HEK293 (cell line): ENCODE measurements at regions not wholly inside any gene's neighbourhood (a gene's known extent, or its start where the extent isn't known, plus 50 kb on each side); places are given as distances from the start of the nearest gene placed in this dataset.

Source experiments
- CTCF ChIA-PET: fragments of 350-600 bp; formaldehyde crosslinking; extraction: SDS; loops from one replicate; lab custom pipeline; 2021; ENCODE audit warnings: antibody characterized with exemption; lab: Yijun Ruan, JAX
- POLR2A ChIA-PET: fragments of 300-600 bp; formaldehyde crosslinking; extraction: SDS; loops from one replicate; lab custom pipeline; 2020; ENCODE audit warnings: antibody characterized with exemption, inconsistent platforms; lab: Yijun Ruan, JAX
- H3K27ac ChIP-seq: fragments of 200-500 bp; sonication (Bioruptor generic); 2 replicates; pipeline ENCODE4 v1.5.1; 2014; ENCODE audit warnings: low read depth, low read length, control low read depth, inconsistent platforms; ENCODE audit errors: extremely low read depth
- H3K36me3 ChIP-seq, 2 experiments: fragments of 200-500 bp in 1 of 2; sonication (Bioruptor generic) in 1 of 2; 1 replicate in 1 of 2; 2 replicates in 1 of 2; pipeline ENCODE4 v1.5.1; 2014 to 2017; ENCODE audit warnings: inconsistent platforms in 2 of 2, low read length in 2 of 2; ENCODE audit not compliant: control insufficient read depth in 2 of 2, insufficient read depth in 1 of 2
- H3K4me1 ChIP-seq: fragments of 200-500 bp; sonication (Bioruptor generic); 2 replicates; pipeline ENCODE4 v1.5.1; 2014; ENCODE audit warnings: mild to moderate bottlenecking, low read length, inconsistent platforms; ENCODE audit not compliant: control insufficient read depth, insufficient read depth
- H3K4me3 ChIP-seq: 2 replicates; pipeline ENCODE4 v1.5.1; 2011; ENCODE audit warnings: low read depth, mild to moderate bottlenecking, control low read depth, low read length, moderate library complexity
- H3K9me3 ChIP-seq: fragments of 200-500 bp; sonication (Bioruptor generic); 2 replicates; pipeline ENCODE4 v1.5.1; 2014; ENCODE audit warnings: low read depth, low read length, inconsistent platforms; ENCODE audit not compliant: control insufficient read depth, insufficient read depth
- KLF1 ChIP-seq: fragments of 450-650 bp; formaldehyde crosslinking; IDR thresholded peaks from 2 replicates; pipeline ENCODE4 v1.5.1; 2016; ENCODE audit warnings: missing biosample characterization, missing genetic modification characterization
- KLF9 ChIP-seq: fragments of 450-650 bp; formaldehyde crosslinking; IDR thresholded peaks from 2 replicates; pipeline ENCODE4 v1.5.1; 2016; ENCODE audit warnings: missing biosample characterization, missing genetic modification characterization, low read depth
- MEIS1 ChIP-seq: sonication (generic); formaldehyde crosslinking; IDR thresholded peaks from 2 replicates; pipeline ENCODE4 v1.8.1; 2022; ENCODE audit warnings: missing genetic modification reagents, mild to moderate bottlenecking, borderline replicate concordance
- SCRT2 ChIP-seq: fragments of 450-650 bp; formaldehyde crosslinking; IDR thresholded peaks from 2 replicates; pipeline ENCODE4 v1.5.1; 2016; ENCODE audit warnings: missing biosample characterization, missing genetic modification characterization
- ZBTB7A ChIP-seq: fragments of 450-650 bp; formaldehyde crosslinking; IDR thresholded peaks from 2 replicates; pipeline ENCODE4 v1.5.1; 2016; ENCODE audit warnings: low read depth, missing biosample characterization, missing genetic modification characterization
- ZFP3 ChIP-seq: fragments of 450-650 bp; formaldehyde crosslinking; IDR thresholded peaks from 2 replicates; pipeline ENCODE4 v1.5.1; 2016; ENCODE audit warnings: low read depth, missing biosample characterization, missing genetic modification characterization
- ZNF202 ChIP-seq: fragments of 450-650 bp; formaldehyde crosslinking; IDR thresholded peaks from 2 replicates; pipeline ENCODE4 v1.5.1; 2016; ENCODE audit warnings: missing biosample characterization, missing genetic modification characterization, borderline replicate concordance
- ZNF23 ChIP-seq: fragments of 450-650 bp; formaldehyde crosslinking; IDR thresholded peaks from 2 replicates; pipeline ENCODE4 v1.5.1; 2016; ENCODE audit warnings: missing biosample characterization, missing genetic modification characterization, borderline replicate concordance
- ZNF280C ChIP-seq: fragments of 450-650 bp; formaldehyde crosslinking; IDR thresholded peaks from 2 replicates; pipeline ENCODE4 v1.5.1; 2016; ENCODE audit warnings: missing biosample characterization, missing genetic modification characterization
- ZNF404 ChIP-seq: fragments of 450-650 bp; formaldehyde crosslinking; IDR thresholded peaks from 2 replicates; pipeline ENCODE4 v1.5.1; 2017; ENCODE audit warnings: missing biosample characterization, missing genetic modification characterization
- ZNF473 ChIP-seq: fragments of 450-650 bp; formaldehyde crosslinking; IDR thresholded peaks from 2 replicates; pipeline ENCODE4 v1.5.1; 2017; ENCODE audit warnings: missing biosample characterization, missing genetic modification characterization
- ZNF501 ChIP-seq: fragments of 450-650 bp; formaldehyde crosslinking; IDR thresholded peaks from 2 replicates; pipeline ENCODE4 v1.5.1; 2016; ENCODE audit warnings: missing biosample characterization, missing genetic modification characterization
- ZNF585B ChIP-seq: fragments of 450-650 bp; formaldehyde crosslinking; IDR thresholded peaks from 2 replicates; pipeline ENCODE4 v1.5.1; 2016; ENCODE audit warnings: missing biosample characterization, missing genetic modification characterization
- ZNF639 ChIP-seq: fragments of 450-650 bp; formaldehyde crosslinking; IDR thresholded peaks from 2 replicates; pipeline ENCODE4 v1.5.1; 2016; ENCODE audit warnings: missing biosample characterization, missing genetic modification characterization
- ZNF704 ChIP-seq: fragments of 450-650 bp; formaldehyde crosslinking; IDR thresholded peaks from 2 replicates; pipeline ENCODE4 v1.5.1; 2016; ENCODE audit warnings: missing biosample characterization, missing genetic modification characterization
- ZNF707 ChIP-seq: fragments of 450-650 bp; formaldehyde crosslinking; IDR thresholded peaks from 2 replicates; pipeline ENCODE4 v1.5.1; 2016; ENCODE audit warnings: missing biosample characterization, missing genetic modification characterization
- ZNF776 ChIP-seq: fragments of 450-650 bp; formaldehyde crosslinking; IDR thresholded peaks from 2 replicates; pipeline ENCODE4 v1.5.0; 2017; ENCODE audit warnings: missing biosample characterization, missing genetic modification characterization, borderline replicate concordance
- TF ChIP-seq, protein P1 (sequence below): fragments of 450-650 bp; formaldehyde crosslinking; conservative IDR thresholded peaks from 2 replicates; pipeline ENCODE4 v1.5.1; 2016; ENCODE audit warnings: low read depth, missing biosample characterization, missing genetic modification characterization
- TF ChIP-seq, protein P2 (sequence below): fragments of 450-650 bp; formaldehyde crosslinking; IDR thresholded peaks from 2 replicates; pipeline ENCODE4 v1.5.1; 2016; ENCODE audit warnings: missing biosample characterization, missing genetic modification characterization

- TF ChIP-seq KLF9 (0 out of 2 replicates have a peak, but pooled peaks have one; percentile 18), SCRT2 (tag by site-specific recombination) (peak; percentile 22; the same call in 1 of the 2 replicates), ZFP3 (no peak)
- Histone ChIP-seq H3K36me3 (no peaks in the 10 kb centered on the region), H3K4me1 (no peaks in the 10 kb centered on the region), H3K27ac (no peak overlapping the region), H3K4me3 (no peak overlapping the region), H3K9me3 (no peaks in the 10 kb centered on the region)
- ChIA-PET POLR2A (no interaction called here), CTCF (interaction anchor here (1.3 kb wide), 1 partner anchor 103 kb away, joined by 3 read pairs; no protein-coding TSS in a partner anchor)
Observed at GRCh38 chr1:29444081-29444715, 207.9 kb downstream of the PTPRU start.

GRCh38 chr1:29441916-29442668 is 205.8 kb downstream of the PTPRU start:
- no peaks in the 10 kb centered on the region for H3K4me1 ChIP-seq
- ChIA-PET CTCF (no interaction called here), POLR2A (interaction anchor here (0.6 kb wide), 1 partner anchor 159 kb away, joined by 3 read pairs; no protein-coding TSS in a partner anchor)
- H3K27ac ChIP-seq, result no peak overlapping the region
- H3K9me3 ChIP-seq, result no peaks in the 10 kb centered on the region
- TF ChIP-seq ZNF280C (tag by site-specific recombination) (no peak), ZNF585B (tag by site-specific recombination) (no peak), ZNF707 (tag by site-specific recombination) (no peak), ZNF704 (no peak), ZNF639 (no peak), KLF1 (tag by site-specific recombination) (no peak), ZBTB7A (tag by site-specific recombination) (no peak), ZNF202 (tag by site-specific recombination) (no peak), ZNF473 (tag by site-specific recombination) (no peak), ZNF23 (tag by site-specific recombination) (no peak), ZNF404 (tag by site-specific recombination) (no peak), MEIS1 (CRISPR knock-in tag) (no peak), ZNF776 (tag by site-specific recombination) (no peak), ZNF501 (no peak)
- TF ChIP-seq, protein P1, sequence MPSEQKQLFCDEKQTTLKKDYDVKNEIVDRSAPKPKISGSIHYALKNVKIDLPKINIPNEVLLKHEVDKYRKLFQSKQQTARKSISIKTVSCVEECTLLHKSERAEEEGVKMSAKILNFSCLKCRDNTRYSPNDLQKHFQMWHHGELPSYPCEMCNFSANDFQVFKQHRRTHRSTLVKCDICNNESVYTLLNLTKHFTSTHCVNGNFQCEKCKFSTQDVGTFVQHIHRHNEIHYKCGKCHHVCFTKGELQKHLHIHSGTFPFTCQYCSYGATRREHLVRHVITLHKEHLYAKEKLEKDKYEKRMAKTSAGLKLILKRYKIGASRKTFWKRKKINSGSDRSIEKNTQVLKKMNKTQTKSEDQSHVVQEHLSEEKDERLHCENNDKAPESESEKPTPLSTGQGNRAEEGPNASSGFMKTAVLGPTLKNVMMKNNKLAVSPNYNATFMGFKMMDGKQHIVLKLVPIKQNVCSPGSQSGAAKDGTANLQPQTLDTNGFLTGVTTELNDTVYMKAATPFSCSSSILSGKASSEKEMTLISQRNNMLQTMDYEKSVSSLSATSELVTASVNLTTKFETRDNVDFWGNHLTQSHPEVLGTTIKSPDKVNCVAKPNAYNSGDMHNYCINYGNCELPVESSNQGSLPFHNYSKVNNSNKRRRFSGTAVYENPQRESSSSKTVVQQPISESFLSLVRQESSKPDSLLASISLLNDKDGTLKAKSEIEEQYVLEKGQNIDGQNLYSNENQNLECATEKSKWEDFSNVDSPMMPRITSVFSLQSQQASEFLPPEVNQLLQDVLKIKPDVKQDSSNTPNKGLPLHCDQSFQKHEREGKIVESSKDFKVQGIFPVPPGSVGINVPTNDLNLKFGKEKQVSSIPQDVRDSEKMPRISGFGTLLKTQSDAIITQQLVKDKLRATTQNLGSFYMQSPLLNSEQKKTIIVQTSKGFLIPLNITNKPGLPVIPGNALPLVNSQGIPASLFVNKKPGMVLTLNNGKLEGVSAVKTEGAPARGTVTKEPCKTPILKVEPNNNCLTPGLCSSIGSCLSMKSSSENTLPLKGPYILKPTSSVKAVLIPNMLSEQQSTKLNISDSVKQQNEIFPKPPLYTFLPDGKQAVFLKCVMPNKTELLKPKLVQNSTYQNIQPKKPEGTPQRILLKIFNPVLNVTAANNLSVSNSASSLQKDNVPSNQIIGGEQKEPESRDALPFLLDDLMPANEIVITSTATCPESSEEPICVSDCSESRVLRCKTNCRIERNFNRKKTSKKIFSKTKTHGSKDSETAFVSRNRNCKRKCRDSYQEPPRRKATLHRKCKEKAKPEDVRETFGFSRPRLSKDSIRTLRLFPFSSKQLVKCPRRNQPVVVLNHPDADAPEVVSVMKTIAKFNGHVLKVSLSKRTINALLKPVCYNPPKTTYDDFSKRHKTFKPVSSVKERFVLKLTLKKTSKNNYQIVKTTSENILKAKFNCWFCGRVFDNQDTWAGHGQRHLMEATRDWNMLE (tag by site-specific recombination), result no peak
- TF ChIP-seq, protein P2, sequence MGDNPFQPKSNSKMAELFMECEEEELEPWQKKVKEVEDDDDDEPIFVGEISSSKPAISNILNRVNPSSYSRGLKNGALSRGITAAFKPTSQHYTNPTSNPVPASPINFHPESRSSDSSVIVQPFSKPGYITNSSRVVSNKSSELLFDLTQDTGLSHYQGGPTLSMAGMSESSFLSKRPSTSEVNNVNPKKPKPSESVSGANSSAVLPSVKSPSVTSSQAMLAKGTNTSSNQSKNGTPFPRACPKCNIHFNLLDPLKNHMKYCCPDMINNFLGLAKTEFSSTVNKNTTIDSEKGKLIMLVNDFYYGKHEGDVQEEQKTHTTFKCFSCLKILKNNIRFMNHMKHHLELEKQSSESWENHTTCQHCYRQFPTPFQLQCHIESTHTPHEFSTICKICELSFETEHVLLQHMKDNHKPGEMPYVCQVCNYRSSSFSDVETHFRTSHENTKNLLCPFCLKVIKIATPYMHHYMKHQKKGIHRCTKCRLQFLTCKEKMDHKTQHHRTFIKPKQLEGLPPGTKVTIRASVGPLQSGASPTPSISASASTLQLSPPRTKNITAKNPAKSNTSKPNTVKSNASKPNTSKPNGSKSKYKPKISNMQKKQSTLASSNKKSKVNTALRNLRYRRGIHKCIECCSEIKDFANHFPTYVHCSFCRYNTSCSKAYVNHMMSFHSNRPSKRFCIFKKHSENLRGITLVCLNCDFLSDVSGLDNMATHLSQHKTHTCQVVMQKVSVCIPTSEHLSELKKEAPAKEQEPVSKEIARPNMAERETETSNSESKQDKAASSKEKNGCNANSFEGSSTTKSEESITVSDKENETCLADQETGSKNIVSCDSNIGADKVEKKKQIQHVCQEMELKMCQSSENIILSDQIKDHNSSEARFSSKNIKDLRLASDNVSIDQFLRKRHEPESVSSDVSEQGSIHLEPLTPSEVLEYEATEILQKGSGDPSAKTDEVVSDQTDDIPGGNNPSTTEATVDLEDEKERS (tag by site-specific recombination), result no peak
- H3K36me3 ChIP-seq, result no peaks in the 10 kb centered on the region
- H3K4me3 ChIP-seq, result no peak overlapping the region
